ENCODE measurements at regions not wholly inside any gene's neighbourhood (a gene's known extent, or its start where the extent isn't known, plus 50 kb on each side); places are given as distances from the start of the nearest gene placed in this dataset.

DNA sequence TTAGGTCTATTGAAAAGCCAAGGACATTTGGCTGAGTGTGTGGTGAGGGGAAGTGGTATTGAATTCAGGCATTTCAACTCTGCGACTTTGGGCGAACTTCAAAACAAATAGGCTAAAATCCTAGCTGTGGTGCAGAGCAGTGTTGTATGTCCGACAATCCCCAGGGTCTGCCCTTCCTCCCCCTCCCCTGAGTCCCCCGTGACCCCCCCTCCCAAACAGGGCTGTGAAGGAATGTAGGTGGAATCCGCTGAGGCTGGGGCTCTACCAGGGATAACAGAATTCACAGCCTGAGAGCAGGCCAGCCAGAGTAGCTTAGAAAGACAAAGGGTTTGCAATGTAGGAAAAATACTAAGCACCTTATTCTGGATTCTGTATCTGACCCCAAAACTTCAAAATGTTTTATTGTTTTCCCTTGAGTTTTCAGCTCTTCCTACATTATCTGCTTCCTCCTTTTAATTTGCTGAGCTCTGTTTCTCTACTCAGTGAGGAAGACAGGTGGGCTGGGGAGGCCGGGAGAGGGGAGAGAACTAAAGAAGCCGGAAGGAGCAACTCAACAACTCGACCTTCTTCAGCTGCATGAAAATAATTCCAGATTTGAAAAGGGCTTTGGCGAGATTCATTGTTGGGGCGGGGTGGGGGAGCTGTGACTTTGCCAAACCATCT lies 315.2 kb downstream of the BLID start:
- POLR2A ChIA-PET = no interaction called here
- Mint-ChIP-seq H3K27ac (peak overlapping the region; percentile 99), H3K9me3 (peaks cover 29% of the 10 kb centered on the region), H3K36me3 (peaks cover 30% of the 10 kb centered on the region), H3K4me3 (peak overlapping the region; percentile 58), H3K4me1 (peaks cover 68% of the 10 kb centered on the region), H3K27me3 (ENCODE audit: low read depth) (no peaks in the 10 kb centered on the region)
- TF ChIP-seq SMAD3 (CRISPR knock-in tag; IDR thresholded peaks at IDR 0.05; ENCODE audit: borderline replicate concordance) (no peak), PRRX2 (CRISPR knock-in tag; IDR thresholded peaks at IDR 0.05) (no peak), MYBL2 (CRISPR knock-in tag; IDR thresholded peaks at IDR 0.05) (no peak), ESRRA (CRISPR knock-in tag; IDR thresholded peaks at IDR 0.05; ENCODE audit: borderline replicate concordance) (no peak), SMAD4 (CRISPR knock-in tag; IDR thresholded peaks at IDR 0.05) (no peak), NR2C2 (CRISPR knock-in tag; IDR thresholded peaks at IDR 0.05) (no peak), CREB1 (CRISPR knock-in tag; IDR thresholded peaks at IDR 0.05) (no peak)
- TF ChIP-seq, protein P1, sequence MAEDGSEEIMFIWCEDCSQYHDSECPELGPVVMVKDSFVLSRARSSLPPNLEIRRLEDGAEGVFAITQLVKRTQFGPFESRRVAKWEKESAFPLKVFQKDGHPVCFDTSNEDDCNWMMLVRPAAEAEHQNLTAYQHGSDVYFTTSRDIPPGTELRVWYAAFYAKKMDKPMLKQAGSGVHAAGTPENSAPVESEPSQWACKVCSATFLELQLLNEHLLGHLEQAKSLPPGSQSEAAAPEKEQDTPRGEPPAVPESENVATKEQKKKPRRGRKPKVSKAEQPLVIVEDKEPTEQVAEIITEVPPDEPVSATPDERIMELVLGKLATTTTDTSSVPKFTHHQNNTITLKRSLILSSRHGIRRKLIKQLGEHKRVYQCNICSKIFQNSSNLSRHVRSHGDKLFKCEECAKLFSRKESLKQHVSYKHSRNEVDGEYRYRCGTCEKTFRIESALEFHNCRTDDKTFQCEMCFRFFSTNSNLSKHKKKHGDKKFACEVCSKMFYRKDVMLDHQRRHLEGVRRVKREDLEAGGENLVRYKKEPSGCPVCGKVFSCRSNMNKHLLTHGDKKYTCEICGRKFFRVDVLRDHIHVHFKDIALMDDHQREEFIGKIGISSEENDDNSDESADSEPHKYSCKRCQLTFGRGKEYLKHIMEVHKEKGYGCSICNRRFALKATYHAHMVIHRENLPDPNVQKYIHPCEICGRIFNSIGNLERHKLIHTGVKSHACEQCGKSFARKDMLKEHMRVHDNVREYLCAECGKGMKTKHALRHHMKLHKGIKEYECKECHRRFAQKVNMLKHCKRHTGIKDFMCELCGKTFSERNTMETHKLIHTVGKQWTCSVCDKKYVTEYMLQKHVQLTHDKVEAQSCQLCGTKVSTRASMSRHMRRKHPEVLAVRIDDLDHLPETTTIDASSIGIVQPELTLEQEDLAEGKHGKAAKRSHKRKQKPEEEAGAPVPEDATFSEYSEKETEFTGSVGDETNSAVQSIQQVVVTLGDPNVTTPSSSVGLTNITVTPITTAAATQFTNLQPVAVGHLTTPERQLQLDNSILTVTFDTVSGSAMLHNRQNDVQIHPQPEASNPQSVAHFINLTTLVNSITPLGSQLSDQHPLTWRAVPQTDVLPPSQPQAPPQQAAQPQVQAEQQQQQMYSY (CRISPR knock-in tag; IDR thresholded peaks at IDR 0.05) = no peak
- TF ChIP-seq, protein P2, sequence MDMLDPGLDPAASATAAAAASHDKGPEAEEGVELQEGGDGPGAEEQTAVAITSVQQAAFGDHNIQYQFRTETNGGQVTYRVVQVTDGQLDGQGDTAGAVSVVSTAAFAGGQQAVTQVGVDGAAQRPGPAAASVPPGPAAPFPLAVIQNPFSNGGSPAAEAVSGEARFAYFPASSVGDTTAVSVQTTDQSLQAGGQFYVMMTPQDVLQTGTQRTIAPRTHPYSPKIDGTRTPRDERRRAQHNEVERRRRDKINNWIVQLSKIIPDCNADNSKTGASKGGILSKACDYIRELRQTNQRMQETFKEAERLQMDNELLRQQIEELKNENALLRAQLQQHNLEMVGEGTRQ (CRISPR knock-in tag; IDR thresholded peaks at IDR 0.05) = no peak
- TF ChIP-seq, protein P3, sequence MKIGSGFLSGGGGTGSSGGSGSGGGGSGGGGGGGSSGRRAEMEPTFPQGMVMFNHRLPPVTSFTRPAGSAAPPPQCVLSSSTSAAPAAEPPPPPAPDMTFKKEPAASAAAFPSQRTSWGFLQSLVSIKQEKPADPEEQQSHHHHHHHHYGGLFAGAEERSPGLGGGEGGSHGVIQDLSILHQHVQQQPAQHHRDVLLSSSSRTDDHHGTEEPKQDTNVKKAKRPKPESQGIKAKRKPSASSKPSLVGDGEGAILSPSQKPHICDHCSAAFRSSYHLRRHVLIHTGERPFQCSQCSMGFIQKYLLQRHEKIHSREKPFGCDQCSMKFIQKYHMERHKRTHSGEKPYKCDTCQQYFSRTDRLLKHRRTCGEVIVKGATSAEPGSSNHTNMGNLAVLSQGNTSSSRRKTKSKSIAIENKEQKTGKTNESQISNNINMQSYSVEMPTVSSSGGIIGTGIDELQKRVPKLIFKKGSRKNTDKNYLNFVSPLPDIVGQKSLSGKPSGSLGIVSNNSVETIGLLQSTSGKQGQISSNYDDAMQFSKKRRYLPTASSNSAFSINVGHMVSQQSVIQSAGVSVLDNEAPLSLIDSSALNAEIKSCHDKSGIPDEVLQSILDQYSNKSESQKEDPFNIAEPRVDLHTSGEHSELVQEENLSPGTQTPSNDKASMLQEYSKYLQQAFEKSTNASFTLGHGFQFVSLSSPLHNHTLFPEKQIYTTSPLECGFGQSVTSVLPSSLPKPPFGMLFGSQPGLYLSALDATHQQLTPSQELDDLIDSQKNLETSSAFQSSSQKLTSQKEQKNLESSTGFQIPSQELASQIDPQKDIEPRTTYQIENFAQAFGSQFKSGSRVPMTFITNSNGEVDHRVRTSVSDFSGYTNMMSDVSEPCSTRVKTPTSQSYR (CRISPR knock-in tag; IDR thresholded peaks at IDR 0.05) = no peak
- TF ChIP-seq, protein P4, sequence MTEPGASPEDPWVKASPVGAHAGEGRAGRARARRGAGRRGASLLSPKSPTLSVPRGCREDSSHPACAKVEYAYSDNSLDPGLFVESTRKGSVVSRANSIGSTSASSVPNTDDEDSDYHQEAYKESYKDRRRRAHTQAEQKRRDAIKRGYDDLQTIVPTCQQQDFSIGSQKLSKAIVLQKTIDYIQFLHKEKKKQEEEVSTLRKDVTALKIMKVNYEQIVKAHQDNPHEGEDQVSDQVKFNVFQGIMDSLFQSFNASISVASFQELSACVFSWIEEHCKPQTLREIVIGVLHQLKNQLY (CRISPR knock-in tag; IDR thresholded peaks at IDR 0.05) = no peak
- TF ChIP-seq, protein P5, sequence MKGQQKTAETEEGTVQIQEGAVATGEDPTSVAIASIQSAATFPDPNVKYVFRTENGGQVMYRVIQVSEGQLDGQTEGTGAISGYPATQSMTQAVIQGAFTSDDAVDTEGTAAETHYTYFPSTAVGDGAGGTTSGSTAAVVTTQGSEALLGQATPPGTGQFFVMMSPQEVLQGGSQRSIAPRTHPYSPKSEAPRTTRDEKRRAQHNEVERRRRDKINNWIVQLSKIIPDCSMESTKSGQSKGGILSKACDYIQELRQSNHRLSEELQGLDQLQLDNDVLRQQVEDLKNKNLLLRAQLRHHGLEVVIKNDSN (CRISPR knock-in tag; IDR thresholded peaks at IDR 0.05) = no peak
- DNase-seq (ENCODE audit: low spot score) (peak; percentile 79), ATAC-seq (peak; percentile 91)
- CTCF ChIA-PET = interaction anchor here (0.6 to 1.1 kb wide), 5 partner anchors 28 to 724 kb away, joined by 3 to 5 read pairs (median 4); no protein-coding TSS in a partner anchor

DNA sequence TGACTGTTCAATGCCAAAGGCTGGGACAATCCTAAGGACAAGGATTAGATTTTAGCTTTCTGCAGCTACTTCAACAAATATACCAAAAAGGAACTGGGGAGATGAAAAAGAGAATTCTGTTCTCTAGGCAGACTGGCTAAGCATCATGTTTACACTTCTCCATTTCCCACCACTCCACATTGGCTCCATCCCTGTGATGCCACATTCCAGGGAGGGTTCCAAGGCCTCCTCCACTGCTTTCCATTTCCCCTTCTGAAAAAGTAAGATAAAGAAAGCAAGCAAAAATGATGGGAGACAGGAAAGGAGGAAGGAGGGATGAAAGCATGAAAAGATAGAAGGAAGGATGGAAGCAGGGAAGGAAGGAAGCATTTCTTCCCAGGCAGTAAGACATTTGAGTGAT lies 315.8 kb downstream of the BLID start:
- ChIA-PET POLR2A (no interaction called here), CTCF (interaction anchor here (0.8 to 1.1 kb wide), 2 partner anchors 29 to 301 kb away, joined by 4 to 5 read pairs; no protein-coding TSS in a partner anchor)
- DNase-seq (ENCODE audit: low spot score) (no peak), ATAC-seq (no peak)
- Mint-ChIP-seq H3K27me3 (ENCODE audit: low read depth) (no peaks in the 10 kb centered on the region), H3K36me3 (peaks cover 30% of the 10 kb centered on the region), H3K27ac (peak overlapping the region; percentile 97), H3K4me3 (peak overlapping the region; percentile 43), H3K9me3 (peaks cover 29% of the 10 kb centered on the region), H3K4me1 (peaks cover 70% of the 10 kb centered on the region)
- TF ChIP-seq RELA (CRISPR knock-in tag; IDR thresholded peaks at IDR 0.05; ENCODE audit: borderline replicate concordance) = no peak
- TF ChIP-seq, protein P6, sequence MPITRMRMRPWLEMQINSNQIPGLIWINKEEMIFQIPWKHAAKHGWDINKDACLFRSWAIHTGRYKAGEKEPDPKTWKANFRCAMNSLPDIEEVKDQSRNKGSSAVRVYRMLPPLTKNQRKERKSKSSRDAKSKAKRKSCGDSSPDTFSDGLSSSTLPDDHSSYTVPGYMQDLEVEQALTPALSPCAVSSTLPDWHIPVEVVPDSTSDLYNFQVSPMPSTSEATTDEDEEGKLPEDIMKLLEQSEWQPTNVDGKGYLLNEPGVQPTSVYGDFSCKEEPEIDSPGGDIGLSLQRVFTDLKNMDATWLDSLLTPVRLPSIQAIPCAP (CRISPR knock-in tag; IDR thresholded peaks at IDR 0.05) = no peak
- TF ChIP-seq GABPB1 (CRISPR knock-in tag; IDR thresholded peaks at IDR 0.05) = no peak
- TF ChIP-seq ZNF423 (CRISPR knock-in tag; IDR thresholded peaks at IDR 0.05) = no peak
- no peak for TF ChIP-seq NFE2L1 (CRISPR knock-in tag; IDR thresholded peaks at IDR 0.05)
- TF ChIP-seq, protein P7, sequence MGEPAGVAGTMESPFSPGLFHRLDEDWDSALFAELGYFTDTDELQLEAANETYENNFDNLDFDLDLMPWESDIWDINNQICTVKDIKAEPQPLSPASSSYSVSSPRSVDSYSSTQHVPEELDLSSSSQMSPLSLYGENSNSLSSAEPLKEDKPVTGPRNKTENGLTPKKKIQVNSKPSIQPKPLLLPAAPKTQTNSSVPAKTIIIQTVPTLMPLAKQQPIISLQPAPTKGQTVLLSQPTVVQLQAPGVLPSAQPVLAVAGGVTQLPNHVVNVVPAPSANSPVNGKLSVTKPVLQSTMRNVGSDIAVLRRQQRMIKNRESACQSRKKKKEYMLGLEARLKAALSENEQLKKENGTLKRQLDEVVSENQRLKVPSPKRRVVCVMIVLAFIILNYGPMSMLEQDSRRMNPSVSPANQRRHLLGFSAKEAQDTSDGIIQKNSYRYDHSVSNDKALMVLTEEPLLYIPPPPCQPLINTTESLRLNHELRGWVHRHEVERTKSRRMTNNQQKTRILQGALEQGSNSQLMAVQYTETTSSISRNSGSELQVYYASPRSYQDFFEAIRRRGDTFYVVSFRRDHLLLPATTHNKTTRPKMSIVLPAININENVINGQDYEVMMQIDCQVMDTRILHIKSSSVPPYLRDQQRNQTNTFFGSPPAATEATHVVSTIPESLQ (CRISPR knock-in tag; IDR thresholded peaks at IDR 0.05) = no peak
- no peak for TF ChIP-seq ETV6 (CRISPR knock-in tag; IDR thresholded peaks at IDR 0.05)
- TF ChIP-seq, protein P8, sequence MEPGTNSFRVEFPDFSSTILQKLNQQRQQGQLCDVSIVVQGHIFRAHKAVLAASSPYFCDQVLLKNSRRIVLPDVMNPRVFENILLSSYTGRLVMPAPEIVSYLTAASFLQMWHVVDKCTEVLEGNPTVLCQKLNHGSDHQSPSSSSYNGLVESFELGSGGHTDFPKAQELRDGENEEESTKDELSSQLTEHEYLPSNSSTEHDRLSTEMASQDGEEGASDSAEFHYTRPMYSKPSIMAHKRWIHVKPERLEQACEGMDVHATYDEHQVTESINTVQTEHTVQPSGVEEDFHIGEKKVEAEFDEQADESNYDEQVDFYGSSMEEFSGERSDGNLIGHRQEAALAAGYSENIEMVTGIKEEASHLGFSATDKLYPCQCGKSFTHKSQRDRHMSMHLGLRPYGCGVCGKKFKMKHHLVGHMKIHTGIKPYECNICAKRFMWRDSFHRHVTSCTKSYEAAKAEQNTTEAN (CRISPR knock-in tag; IDR thresholded peaks at IDR 0.05) = no peak
- TF ChIP-seq TP53 (CRISPR knock-in tag; IDR thresholded peaks at IDR 0.05) = no peak
- no peak for TF ChIP-seq ZNF671 (CRISPR knock-in tag; IDR thresholded peaks at IDR 0.05)
- TF ChIP-seq MYBL2 (CRISPR knock-in tag; IDR thresholded peaks at IDR 0.05) = no peak
- TF ChIP-seq NR1H2 (CRISPR knock-in tag; IDR thresholded peaks at IDR 0.05) = no peak
